ENCODE measurements at regions not wholly inside any gene's neighbourhood (a gene's known extent, or its start where the extent isn't known, plus 50 kb on each side); places are given as distances from the start of the nearest gene placed in this dataset.
A peak's percentile ranks its signal among the peaks of the same experiment; 100 is the strongest.
"Not testable (repeated sequence)": the region's sequence is repeated elsewhere in the genome, so short reads cannot be mapped to it uniquely, and the experiment has no call there.

DNA sequence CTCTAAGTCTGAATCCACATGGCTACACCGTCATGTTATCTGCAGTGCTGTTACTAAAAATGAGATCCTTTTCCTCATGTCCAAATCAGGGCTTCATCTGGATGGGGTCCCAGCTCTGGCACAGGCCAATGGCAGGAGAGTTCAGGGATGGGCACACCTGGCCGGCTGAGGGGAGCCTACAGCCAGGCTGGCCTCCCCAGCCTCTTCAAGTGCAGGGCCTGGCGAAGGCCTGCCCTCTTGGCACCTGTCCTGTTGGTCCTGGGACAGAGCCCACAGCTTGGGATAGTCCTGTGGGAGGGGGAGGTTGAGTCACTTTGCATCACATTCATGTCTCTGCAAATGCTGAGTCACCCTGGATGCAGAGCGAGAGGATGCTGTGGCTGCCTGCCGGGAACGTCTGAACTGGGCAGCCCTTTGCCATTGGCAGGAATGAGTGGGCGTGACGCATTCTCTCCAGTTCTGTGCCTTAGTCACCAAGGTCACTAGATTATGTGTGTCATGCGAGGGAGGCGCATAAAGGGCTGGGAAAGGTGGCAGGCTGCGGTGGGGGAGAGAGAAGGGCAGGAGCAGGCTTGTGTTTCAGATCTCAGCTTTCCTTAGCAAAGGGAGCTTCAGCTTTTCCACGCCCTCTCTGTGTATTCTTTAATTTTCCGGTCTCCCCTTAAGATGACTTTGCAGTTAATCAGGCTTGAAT, 223.2 kb upstream of the ECI2 start:
- H3K27me3 ChIP-seq (ENCODE audit: insufficient read depth, low read length): no peaks in the 10 kb centered on the region
- no peaks in the 10 kb centered on the region for H3K36me3 ChIP-seq (ENCODE audit: insufficient read depth, low read length)
- peaks cover 14% of the 10 kb centered on the region; the same call in 1 of the 2 replicates for H3K4me1 ChIP-seq (ENCODE audit: insufficient read depth, low read length)
- H3K9me3 ChIP-seq (ENCODE audit: insufficient read depth, low read depth, low read length): no peaks in the 10 kb centered on the region
- 57% methylated on average over 13 of the region's 13 CpGs for WGBS
- H3K27ac ChIP-seq (ENCODE audit: low read depth, low read length): no peak overlapping the region; the same call in 1 of the 2 replicates
- peak overlapping the region; percentile 22; the same call in 1 of the 2 replicates for H3K9ac ChIP-seq (ENCODE audit: low read depth, low read length)
- no peak overlapping the region for H3K4me3 ChIP-seq (ENCODE audit: low read length)

DNA sequence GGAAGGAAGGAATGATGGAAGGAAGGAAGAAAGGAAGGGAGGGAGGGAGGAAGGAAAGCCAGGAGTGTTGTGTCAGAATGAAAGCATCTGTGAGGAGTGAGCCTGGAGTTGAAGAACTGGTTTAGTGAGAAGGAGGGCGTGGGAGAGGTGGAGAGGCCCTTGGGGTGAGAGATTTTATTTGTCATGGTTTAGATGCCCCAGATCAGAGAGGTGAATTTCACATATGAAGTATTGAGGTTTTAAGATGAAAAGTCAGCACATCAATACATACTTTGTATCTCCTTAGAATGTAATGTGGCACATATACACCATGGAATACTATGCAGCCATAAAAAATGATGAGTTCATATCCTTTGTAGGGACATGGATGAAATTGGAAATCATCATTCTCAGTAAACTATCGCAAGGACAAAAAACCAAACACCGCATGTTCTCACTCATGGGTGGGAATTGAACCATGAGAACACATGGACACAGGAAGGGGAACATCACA, 222.3 kb upstream of the ECI2 start:
- H3K27me3 ChIP-seq (ENCODE audit: insufficient read depth, low read length); H3K9me3 ChIP-seq (ENCODE audit: insufficient read depth, low read depth, low read length): not testable (repeated sequence)

GRCh38 chr6:4356899-4357659, 221.7 kb upstream of the ECI2 start:
- no peaks in the 10 kb centered on the region for H3K9me3 ChIP-seq (ENCODE audit: insufficient read depth, low read depth, low read length)
- 89% methylated on average over 7 of the region's 7 CpGs for WGBS
- H3K4me3 ChIP-seq (ENCODE audit: low read length): no peak overlapping the region
- H3K27ac ChIP-seq (ENCODE audit: low read depth, low read length): no peak overlapping the region
- no peaks in the 10 kb centered on the region for H3K36me3 ChIP-seq (ENCODE audit: insufficient read depth, low read length)
- H3K4me1 ChIP-seq (ENCODE audit: insufficient read depth, low read length): peaks cover 14% of the 10 kb centered on the region; the same call in 1 of the 2 replicates
- no peak overlapping the region for H3K9ac ChIP-seq (ENCODE audit: low read depth, low read length)
- no peaks in the 10 kb centered on the region for H3K27me3 ChIP-seq (ENCODE audit: insufficient read depth, low read length)

More for the DNA sequence above, 222.3 kb upstream of the ECI2 start:
- not testable (repeated sequence) for H3K9ac ChIP-seq (ENCODE audit: low read depth, low read length); H3K36me3 ChIP-seq (ENCODE audit: insufficient read depth, low read length); H3K27ac ChIP-seq (ENCODE audit: low read depth, low read length); H3K4me3 ChIP-seq (ENCODE audit: low read length)
- peaks cover 14% of the 10 kb centered on the region; the same call in 1 of the 2 replicates for H3K4me1 ChIP-seq (ENCODE audit: insufficient read depth, low read length)
- WGBS: 98% methylated on average over 1 of the region's 3 CpGs

GRCh38 chr6:4355241-4355640, 219.9 kb upstream of the ECI2 start:
- Histone ChIP-seq H3K36me3 (ENCODE audit: insufficient read depth, low read length) (no peaks in the 10 kb centered on the region), H3K4me3 (ENCODE audit: low read length) (no peak overlapping the region), H3K4me1 (ENCODE audit: insufficient read depth, low read length) (peaks cover 14% of the 10 kb centered on the region; the same call in 1 of the 2 replicates), H3K9me3 (ENCODE audit: insufficient read depth, low read depth, low read length) (no peaks in the 10 kb centered on the region), H3K27ac (ENCODE audit: low read depth, low read length) (no peak overlapping the region), H3K9ac (ENCODE audit: low read depth, low read length) (no peak overlapping the region), H3K27me3 (ENCODE audit: insufficient read depth, low read length) (no peaks in the 10 kb centered on the region)
- 65% methylated on average over 5 of the region's 5 CpGs for WGBS

DNA sequence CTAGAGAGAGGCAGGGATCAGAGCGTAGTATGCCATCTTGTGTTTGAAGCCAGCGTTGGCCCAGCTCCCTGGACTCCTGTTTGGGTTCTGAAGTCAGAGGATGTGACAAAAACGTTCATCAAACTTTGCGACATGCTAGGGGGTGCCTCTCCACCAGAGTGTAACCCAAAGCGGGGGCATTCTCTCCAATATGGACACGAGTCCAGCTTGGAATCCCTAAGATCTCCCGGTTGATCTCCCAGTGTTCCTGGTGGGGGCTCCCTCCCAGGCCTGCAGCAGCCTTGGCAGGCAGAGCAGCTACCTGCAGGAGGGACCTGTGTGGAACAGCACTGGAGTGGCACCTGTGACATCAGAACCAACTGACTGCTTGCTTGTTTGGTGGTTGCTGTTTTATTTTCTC, 218.8 kb upstream of the ECI2 start:
- Histone ChIP-seq H3K27ac (ENCODE audit: low read depth, low read length) (no peak overlapping the region), H3K9ac (ENCODE audit: low read depth, low read length) (no peak overlapping the region), H3K36me3 (ENCODE audit: insufficient read depth, low read length) (no peaks in the 10 kb centered on the region), H3K9me3 (ENCODE audit: insufficient read depth, low read depth, low read length) (no peaks in the 10 kb centered on the region), H3K4me3 (ENCODE audit: low read length) (no peak overlapping the region), H3K4me1 (ENCODE audit: insufficient read depth, low read length) (peaks cover 11% of the 10 kb centered on the region; the same call in 1 of the 2 replicates), H3K27me3 (ENCODE audit: insufficient read depth, low read length) (no peaks in the 10 kb centered on the region)
- WGBS: 82% methylated on average over 7 of the region's 7 CpGs

- Histone ChIP-seq H3K9ac (ENCODE audit: low read depth, low read length) (no peak overlapping the region), H3K4me3 (ENCODE audit: low read length) (no peak overlapping the region), H3K9me3 (ENCODE audit: insufficient read depth, low read depth, low read length) (no peaks in the 10 kb centered on the region), H3K4me1 (ENCODE audit: insufficient read depth, low read length) (peaks cover 5% of the 10 kb centered on the region; the same call in 1 of the 2 replicates), H3K27ac (ENCODE audit: low read depth, low read length) (no peak overlapping the region), H3K36me3 (ENCODE audit: insufficient read depth, low read length) (no peaks in the 10 kb centered on the region), H3K27me3 (ENCODE audit: insufficient read depth, low read length) (no peaks in the 10 kb centered on the region)
- WGBS: 95% methylated on average over 6 of the region's 6 CpGs
Measured at GRCh38 chr6:4352731-4353130, 217.4 kb upstream of the ECI2 start.

DNA sequence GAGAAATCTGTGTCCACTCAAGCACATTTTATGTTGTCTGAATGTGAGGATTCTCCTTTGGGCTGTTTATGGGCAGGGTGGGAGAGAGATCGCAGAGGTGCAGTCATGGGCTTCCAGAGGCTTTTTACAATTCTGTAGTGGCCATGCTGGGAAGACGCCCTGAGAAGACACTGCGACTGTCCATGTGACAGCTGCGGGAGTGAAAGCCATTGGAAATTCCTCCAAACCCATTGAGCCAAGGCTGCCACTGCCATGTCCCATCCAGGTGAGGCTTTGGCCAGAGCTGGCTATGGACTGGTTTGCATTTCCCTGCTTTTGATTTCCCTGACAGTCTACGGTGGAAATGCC, 216.9 kb upstream of the ECI2 start:
- Histone ChIP-seq H3K4me1 (ENCODE audit: insufficient read depth, low read length) (peaks cover 5% of the 10 kb centered on the region; the same call in 1 of the 2 replicates), H3K9ac (ENCODE audit: low read depth, low read length) (no peak overlapping the region), H3K36me3 (ENCODE audit: insufficient read depth, low read length) (no peaks in the 10 kb centered on the region), H3K9me3 (ENCODE audit: insufficient read depth, low read depth, low read length) (no peaks in the 10 kb centered on the region), H3K4me3 (ENCODE audit: low read length) (no peak overlapping the region), H3K27ac (ENCODE audit: low read depth, low read length) (no peak overlapping the region), H3K27me3 (ENCODE audit: insufficient read depth, low read length) (no peaks in the 10 kb centered on the region)
- 94% methylated on average over 5 of the region's 5 CpGs for WGBS

GRCh38 chr6:4351520-4352321, 216.3 kb upstream of the ECI2 start:
- 69% methylated on average over 21 of the region's 21 CpGs for WGBS
- Histone ChIP-seq H3K27ac (ENCODE audit: low read depth, low read length) (no peak overlapping the region), H3K27me3 (ENCODE audit: insufficient read depth, low read length) (no peaks in the 10 kb centered on the region)

DNA sequence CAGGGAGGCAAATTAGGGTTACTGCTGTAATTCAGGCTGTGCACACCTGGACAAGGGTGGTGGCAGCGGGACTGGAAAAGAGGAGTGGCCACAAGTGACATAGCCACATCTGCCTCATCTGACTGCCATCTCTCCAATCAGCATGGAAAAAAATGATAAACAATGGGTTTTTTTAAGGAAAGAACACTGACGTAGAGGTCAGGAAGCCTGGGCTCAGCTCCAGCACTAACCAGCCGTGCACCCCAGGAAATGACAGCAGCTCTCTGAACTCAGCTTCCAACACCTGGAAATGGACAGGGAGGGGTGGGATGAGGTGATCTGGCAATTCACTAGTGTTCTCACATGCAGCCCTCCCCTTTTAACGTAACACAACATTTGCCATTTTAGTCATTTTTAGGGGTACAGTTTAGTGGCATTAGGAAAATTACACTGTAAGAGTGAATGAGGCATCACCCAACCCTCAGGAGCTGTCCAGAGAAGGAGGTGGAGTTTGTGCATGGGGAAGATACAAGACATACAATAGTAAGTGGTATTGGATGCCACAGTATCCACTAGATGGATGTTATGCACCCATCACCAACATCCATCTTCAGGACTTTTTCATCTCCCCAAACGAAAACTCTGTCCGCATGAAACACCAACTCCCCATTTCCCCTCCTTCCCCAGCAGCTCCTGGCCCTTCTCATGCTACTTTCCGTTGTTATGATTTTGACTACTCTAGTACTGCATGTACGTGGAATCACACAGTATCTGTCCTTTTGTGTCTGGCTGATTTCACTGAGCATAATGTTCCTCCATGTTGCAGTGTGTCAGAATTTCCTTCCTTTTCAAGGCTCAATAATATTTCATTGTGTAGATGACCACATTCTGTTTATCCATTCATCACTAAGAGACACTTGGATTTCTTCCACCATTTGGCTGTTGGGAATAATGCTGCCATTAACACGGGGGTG, 215.5 kb upstream of the ECI2 start:
- Histone ChIP-seq H3K27me3 (ENCODE audit: insufficient read depth, low read length) (no peaks in the 10 kb centered on the region), H3K4me1 (ENCODE audit: insufficient read depth, low read length) (peaks cover 5% of the 10 kb centered on the region; the same call in 1 of the 2 replicates), H3K9me3 (ENCODE audit: insufficient read depth, low read depth, low read length) (no peaks in the 10 kb centered on the region), H3K27ac (ENCODE audit: low read depth, low read length) (no peak overlapping the region), H3K9ac (ENCODE audit: low read depth, low read length) (no peak overlapping the region), H3K4me3 (ENCODE audit: low read length) (no peak overlapping the region), H3K36me3 (ENCODE audit: insufficient read depth, low read length) (no peaks in the 10 kb centered on the region)
- WGBS: 76% methylated on average over 8 of the region's 9 CpGs

More at GRCh38 chr6:4351520-4352321, 216.3 kb upstream of the ECI2 start:
- H3K9ac ChIP-seq (ENCODE audit: low read depth, low read length): no peak overlapping the region
- H3K4me3 ChIP-seq (ENCODE audit: low read length): no peak overlapping the region
- no peaks in the 10 kb centered on the region for H3K9me3 ChIP-seq (ENCODE audit: insufficient read depth, low read depth, low read length)
- peaks cover 5% of the 10 kb centered on the region; the same call in 1 of the 2 replicates for H3K4me1 ChIP-seq (ENCODE audit: insufficient read depth, low read length)
- no peaks in the 10 kb centered on the region for H3K36me3 ChIP-seq (ENCODE audit: insufficient read depth, low read length)

GRCh38 chr6:4349931-4350330, 214.6 kb upstream of the ECI2 start:
- no peaks in the 10 kb centered on the region for H3K36me3 ChIP-seq (ENCODE audit: insufficient read depth, low read length)
- no peak overlapping the region for H3K9ac ChIP-seq (ENCODE audit: low read depth, low read length)
- no peaks in the 10 kb centered on the region; the same call in 1 of the 2 replicates for H3K4me1 ChIP-seq (ENCODE audit: insufficient read depth, low read length)
- no peaks in the 10 kb centered on the region for H3K27me3 ChIP-seq (ENCODE audit: insufficient read depth, low read length)
- H3K27ac ChIP-seq (ENCODE audit: low read depth, low read length): no peak overlapping the region
- no peaks in the 10 kb centered on the region for H3K9me3 ChIP-seq (ENCODE audit: insufficient read depth, low read depth, low read length)
- no peak overlapping the region for H3K4me3 ChIP-seq (ENCODE audit: low read length)
- WGBS: 96% methylated on average over 6 of the region's 6 CpGs
